HG02623 (cell line): ENCODE measurements at regions not wholly inside any gene's neighbourhood (a gene's known extent, or its start where the extent isn't known, plus 50 kb on each side); places are given as distances from the start of the nearest gene placed in this dataset.
"Not testable (repeated sequence)": the region's sequence is repeated elsewhere in the genome, so short reads cannot be mapped to it uniquely, and the experiment has no call there.

ENCODE experiments used
- ATAC-seq: cut with Tn5 transposase; IDR thresholded peaks from one replicate; pipeline ENCODE4 v1.9.1; 2021; ENCODE audit warnings: moderate library complexity; ENCODE audit not compliant: unreplicated experiment

DNA sequence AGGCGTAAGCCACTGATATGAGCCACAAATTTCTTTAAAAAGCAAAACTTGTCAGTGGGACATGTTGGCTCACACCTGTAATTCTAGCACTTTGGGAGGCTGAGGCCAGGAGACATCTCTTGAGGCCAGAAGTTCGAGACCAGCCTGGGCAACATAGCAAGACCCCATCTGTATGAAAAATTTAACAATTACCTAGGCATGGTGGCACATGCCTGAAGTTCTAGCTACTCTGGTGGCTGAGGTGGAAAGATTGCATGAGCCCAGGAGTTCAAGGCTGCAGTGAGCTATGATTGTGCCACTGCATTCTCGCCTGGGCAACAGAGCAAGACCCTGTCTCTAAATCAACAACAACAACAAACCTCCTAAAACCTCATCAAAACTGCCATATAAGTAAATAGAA lies 147.6 kb upstream of the BARHL2 start:
- no peak for ATAC-seq

DNA sequence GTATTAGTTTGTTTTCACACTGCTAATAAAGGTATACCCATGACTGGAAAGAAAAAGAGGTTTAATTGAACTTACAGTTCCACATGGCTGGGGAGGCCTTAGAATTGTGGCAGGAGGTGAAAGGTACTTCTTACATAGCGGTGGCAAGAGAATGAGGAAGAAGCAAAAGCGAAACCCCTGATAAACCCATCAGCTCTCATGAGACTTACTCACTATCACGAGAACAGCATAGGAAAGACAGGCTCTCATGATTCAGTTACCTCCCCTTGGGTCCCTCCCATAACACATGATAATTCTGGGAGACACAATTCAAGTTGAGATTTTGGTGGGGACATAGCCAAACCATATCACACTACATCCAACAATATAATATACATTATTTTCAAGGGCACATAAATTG lies 145.7 kb upstream of the BARHL2 start:
- no peak for ATAC-seq

DNA sequence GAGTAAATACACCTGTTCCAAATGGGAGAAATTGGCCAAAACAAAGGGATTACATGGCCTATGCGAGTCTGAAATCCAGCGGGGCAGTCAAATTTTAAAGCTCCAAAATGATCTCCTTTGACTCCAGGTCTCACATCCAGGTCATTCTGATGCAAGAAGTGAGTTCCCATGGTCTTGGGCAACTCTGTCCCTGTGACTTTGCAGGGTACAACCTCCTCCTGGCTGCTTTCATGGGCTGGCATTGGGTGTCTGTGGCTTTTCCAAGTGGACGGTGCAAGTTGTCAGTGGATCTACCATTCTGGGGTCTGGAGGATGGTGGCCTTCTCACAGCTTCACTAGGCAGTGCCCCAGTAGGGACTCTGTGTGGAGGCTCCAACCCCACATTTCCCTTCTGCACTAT lies 144.3 kb upstream of the BARHL2 start:
- ATAC-seq, result not testable (repeated sequence)

DNA sequence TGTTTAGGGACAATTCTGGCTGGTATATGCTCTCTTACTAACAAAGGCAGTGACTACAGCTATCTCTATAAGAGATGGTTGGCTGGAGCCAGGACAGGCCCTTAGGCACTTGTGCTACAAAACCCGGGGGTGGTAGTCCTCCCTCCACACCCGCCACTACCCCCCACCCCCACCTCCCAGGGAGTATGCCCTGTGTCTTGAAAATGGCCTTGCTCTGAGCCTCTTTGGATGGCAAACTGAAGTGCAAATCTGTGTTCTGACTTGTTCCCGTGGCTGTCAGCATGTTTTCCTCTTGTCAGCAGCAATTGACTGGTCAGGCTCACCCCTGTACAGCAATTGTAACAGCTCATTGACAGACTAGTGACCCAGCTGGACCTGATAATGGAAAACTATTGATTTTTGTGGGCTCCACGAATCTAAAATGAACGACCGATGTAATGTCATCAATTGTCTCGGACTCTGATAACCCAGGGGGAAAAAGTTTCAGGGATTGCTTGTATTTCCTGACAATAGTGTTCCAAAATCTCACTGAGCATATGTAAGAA lies 139.4 kb upstream of the BARHL2 start:
- no peak for ATAC-seq

DNA sequence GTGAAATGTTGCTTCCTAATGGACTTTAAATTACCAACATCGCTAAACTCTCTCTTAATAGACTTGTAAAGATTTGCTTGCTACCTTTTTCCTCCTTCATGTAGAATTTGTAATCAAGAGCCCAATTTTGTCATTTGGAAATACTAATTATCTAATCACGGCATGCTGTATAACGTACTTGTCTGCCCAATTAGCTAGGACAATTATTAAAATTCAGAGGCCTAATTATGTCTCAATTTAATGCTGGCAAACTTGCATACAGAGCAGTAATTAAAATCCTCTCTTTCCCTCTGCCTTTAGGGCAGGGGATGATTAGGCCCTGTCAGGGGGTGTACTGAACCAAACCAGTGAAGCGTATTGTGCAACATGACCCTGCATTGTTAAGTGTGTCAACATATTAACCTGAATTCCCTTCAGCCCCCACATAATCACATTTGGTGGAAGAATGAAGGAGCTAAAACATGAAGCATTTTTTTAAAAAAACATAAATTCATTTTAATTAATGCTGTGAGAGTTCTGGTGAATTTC lies 137.4 kb upstream of the BARHL2 start:
- ATAC-seq, result no peak

DNA sequence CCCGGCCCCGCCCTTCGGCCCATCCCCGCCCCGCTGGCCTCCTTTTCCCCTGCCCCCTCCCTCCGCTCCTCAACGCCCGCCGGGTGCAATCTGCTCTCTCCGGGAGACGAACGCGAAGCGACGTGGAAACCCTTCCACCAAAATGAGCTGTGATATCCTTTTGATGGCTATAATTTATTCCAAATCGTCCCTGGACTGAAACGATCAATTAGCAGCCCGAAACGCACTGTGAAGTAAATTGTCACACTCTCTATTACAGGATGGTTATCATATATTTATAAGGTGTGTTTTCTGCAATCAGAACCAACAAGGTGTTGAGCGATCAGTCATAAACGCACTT lies 134.6 kb upstream of the BARHL2 start:
- ATAC-seq, result no peak

DNA sequence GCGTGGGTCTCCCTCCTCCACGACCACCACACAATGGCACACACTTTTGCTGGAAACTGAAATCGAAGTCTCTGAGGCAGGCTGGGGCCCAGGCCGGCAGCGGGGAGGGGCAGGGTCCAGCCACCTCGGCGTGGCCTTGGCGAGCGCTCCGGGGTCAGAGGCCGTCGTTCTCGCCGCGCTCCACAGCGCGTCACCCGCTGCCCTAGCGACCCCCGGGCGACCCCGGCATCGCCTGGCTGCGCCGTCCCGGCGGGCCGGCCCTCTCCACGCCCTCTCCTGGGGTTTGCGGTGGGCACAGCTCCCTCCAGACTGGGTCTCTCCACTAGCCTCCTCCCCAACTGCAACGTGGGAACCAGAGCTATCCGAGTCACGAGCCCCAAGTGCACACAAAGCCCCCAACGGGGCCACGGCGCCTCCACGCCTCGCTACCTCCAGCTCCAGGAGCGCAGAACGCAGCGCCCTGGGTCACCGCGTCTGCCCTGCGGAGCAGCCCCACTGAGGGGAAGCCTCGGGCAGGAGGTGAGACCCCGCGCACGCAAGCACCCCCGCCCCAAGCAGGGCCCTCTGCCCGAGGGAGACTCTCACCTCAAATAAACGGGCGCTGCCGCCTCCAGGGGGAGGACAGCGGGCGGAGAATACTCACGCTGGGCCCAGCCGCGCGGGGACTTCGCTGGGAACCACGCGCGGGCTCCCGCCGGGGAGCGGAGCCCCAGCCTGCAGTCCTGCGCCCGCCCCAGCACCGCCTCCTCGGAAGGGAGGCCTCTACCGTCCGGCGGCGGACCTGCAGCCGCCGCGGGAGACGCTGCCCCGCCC lies 134.0 kb upstream of the BARHL2 start:
- peak; percentile 99 for ATAC-seq

DNA sequence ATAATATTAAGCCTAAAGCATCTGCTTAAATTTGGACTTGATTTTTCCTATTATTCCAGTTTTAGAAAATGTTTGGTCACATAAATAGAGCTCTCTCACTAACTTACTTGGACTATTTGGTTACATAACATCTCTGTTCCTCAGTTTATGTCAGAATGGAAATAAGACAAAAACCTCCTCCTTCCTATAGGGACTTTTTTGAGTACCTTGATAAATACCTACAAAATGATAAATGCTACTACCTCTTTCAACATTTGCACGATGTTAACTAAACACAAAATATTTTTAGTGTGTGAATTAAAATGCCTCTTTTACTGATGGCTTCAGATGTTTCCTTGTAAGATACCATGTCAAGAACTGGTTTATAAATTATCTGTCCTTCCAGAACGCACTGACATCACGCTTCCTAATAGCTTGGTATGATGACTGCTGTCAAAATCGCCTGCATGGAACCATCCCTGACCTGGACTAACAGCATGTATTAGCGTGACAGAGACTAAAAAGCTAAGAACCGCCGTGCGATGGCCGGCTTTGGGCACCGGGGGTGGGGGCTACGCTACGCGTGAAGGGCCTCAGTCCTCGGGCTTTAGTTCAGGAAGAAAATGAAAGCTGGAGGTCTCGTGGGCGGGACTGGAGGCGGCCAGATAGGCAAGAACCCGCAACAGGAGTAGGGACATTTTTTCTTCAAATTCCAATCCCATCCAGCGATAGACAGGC lies 133.2 kb upstream of the BARHL2 start:
- no peak for ATAC-seq

DNA sequence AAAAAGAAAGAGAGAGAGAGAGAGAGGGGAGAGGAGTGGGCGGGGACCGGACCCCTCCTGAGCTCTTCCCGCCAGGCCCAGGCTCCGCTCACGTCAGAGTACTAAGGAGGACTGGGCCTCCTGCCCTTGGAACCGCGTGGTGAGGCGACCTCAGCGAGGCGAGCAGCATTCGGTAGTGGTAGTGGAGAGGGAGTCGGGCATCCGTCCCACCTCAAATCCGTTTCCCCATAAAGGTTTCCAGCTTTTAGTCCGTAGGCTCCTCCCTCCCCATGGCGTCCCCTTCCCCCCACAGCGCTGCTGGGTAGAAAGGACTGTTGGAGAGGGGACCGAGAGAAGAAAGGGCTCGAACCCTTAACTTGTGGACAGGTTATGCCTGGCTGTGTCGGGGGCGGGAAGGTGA lies 124.4 kb upstream of the BARHL2 start:
- ATAC-seq, result no peak

DNA sequence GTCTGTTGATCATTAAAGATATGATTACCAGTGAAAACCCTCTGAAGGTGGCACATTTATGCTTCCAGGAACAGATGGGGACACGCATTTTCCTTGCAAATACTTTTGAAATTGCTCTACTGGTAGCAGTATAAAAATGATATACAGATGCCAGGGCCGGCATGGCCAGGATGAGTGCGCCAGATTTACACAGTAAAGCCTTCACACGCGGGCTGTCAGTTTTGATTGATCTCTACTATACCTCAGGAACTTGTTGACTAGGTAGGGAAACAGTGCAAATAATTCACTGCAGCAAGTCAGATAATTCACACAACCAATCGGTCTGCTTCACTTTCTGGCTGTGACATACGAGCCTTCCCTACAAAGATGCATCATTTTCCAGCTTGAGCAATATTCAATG lies 123.2 kb upstream of the BARHL2 start:
- ATAC-seq, result no peak

DNA sequence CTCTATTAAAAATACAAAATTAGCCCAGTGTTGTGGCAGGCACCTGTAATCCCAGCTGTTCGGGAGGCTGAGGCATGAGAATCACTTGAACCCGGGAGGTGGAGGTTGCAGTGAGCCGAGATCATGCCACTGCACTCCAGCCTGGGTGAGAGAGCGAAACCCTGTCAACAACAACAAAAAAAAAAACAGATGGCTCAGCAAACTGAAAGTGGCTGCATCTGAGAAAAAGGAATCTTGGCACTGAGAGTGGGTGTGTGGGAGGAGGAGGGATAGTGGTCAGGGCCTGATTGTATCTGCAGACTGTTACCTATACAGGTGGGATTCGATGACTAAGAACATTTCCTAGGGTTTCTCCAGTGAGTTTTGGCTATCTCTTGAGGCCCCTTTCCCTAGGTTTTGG lies 122.2 kb upstream of the BARHL2 start:
- ATAC-seq, result no peak

DNA sequence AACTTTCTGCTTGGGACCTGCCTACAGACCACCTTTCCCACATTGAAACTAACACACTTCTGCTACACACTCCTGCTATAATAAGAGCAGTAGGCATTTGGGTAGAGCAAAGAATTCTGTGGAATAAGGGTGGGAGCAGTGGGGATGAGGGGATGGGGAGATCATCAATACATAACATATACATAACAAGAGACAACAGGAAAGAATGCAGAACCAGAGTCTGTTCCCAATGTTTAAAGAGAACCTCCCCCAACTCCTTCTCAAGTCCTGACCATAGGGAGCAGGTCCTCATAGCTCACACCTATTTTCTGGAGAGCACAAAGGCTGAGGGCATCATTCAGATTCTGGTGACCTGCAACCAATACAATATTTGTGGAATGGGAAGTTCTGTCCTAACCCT lies 121.6 kb upstream of the BARHL2 start:
- no peak for ATAC-seq

DNA sequence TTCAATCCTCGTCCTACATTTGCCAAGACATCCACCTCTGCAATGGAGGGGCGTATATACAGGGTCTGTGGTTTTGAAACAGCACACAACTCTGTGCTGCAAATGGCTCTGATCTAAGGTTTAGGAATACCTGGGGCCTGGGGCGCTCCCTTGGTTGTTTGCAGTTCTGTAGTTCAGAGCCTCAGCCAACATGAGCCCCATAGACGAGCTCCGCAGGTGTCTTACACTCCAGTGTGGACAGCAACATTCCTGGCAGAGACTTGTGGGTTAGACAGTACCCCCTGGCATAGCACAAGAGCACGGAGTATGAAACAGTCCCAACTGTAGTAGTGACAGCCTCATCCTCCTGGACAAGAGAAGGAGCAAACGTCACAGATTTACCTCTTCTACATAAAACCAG lies 120.3 kb upstream of the BARHL2 start:
- ATAC-seq, result no peak

DNA sequence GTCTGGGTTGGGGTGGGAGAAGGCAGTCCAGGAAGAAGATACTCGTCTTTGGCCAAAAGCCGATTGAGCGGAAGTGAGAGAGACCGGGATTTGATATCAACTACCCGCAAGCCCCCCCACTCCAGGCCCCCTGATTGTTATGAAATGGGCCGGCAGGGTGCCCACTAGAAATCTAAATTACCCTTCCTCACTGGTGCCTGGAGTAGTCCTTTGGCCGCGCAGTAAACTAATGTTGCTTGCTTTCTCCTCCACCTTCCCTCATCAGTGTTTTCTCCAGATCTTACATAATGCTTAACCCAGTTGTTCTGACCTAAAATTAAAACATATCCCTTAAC lies 119.2 kb upstream of the BARHL2 start:
- ATAC-seq, result no peak

DNA sequence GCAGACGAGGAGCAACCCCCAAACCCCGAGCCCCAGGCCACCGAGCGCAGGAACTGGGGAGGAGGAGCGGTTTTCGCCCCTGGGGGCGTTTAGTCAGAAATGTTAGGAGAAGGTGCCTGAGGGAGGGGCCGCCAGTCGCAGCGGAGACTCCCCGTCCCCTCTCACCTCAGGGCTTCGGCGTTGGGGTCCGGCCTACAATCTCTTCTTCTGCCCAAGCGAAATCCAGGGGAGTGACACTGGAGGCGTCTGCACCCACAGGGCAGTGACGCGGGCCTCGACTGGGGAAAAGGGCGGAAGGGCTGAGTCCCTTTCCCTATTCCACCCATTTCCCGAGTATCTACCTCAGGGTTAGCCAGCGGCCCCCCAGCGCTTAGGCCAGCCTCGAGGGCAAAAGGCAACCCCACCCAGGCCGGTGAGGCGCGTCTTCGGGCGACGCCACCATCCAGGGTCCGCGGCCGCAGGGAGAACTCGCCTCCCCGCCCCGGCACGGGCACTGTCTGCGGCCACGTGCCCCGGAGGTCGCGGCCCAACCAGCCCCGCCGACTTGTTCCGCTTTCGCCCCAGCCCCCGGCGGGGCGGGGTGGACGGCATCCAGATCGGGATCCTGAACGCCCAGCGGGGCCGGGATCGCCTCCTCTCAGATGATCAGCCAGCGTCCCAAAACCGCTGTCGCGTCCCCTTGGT lies 118.7 kb upstream of the BARHL2 start:
- no peak for ATAC-seq

DNA sequence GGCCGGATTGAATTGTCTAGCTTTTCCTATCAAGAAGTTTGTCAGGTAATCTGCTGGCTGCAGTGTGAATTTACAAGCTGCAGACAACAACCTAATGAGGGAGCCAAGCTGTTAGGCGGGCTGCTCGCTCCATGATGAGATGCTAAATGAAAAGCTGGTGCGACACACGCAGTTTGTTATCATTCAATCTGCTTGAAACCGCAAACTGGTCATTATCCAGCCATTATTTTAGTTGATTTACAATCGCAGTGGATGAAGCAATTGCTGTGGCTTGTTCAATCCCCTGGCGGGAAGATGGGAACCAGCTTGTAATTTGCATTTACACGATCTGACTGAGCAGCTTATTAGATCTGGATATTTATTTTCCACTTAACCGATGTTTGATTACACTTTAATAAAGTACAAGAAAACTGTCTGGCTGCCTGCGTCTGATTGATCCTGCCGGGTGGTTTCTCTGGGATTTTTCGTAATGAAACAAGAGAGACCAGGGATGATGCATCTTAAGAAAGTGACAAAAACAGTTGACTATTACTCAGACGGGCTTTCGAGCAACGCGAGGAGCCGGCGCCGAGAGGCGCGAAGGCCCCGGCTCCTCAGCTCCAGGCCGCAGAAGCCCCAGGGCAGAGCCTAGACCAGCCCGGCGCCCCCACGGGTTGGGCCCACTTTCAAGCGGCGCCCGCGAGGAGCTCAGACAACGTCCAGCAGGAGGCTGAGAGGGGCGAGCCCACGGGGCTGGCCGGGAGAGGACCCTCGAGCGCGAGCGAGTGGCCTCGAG lies 118.0 kb upstream of the BARHL2 start:
- ATAC-seq, result no peak

DNA sequence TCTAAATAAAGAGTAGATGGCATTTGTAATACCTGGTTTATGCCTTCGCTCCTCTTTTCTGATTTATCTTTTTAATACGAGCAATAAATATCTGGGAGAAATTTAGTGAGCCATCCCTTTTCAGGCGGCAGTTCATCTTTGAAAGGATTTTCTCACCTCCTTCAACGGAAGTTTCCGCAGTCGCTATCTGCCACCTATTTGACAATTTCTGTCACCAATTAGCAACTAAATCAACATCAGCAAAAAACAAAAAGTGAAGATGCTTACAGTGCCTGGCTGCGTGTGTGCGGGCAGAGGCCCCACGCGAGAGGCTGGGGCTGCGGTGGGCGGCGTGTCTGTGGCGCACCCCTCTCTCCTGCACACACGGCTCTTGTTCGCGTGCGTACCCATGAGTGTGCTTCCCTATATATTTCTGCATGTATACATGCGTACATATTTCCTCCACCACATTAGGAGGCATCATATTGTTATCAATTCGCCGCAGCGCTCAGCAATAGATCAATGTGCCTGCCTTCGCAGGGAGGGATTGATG lies 117.3 kb upstream of the BARHL2 start:
- ATAC-seq, result no peak

DNA sequence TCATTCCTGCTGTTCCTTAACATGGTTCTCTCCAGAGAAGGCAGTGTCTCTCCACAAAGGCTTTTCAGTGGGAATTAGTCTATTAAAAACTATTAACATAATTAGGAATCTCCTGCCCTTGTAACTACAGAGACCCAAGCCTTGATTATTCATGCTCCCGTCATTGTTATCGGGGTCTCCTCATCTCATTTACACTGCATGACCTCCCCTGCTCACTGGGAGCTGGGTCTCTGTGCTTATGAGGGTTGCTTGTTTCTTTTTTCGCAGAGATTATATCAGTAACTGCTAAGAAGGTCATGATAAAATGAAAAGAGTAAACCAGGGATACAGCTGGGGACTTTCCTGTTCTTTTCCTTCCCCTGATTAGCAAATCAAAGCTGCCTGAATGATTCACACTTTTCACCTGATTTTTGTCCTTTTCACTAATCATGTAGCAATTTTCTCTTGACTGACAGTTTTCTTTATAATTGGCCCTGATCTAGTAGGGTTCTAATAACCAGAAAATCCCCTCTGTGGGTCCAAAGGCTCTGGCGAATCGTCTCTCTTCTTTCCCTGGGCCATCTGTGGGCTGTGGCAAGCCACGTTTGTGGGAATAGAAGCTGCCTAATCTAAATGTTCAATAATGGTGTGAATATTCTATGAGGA lies 116.5 kb upstream of the BARHL2 start:
- no peak for ATAC-seq

DNA sequence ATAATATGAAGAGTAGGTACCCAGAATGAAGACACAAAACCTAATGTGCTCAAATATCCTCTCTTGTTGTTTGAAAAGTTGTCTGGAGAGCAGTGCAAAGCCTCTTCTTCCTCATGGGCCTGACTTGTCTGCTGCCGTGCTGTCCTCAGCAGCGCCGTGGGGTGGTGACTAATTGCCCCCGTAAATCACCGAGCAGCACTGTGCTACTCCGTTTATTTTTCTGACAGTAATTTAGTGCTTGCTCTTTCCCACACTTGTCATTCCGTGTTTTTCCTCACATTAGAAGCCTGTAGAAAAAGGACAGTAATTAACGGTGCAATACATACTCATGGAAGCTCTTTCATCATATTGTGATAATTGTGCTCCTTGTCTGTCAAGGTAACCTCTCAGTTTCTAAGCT lies 114.8 kb upstream of the BARHL2 start:
- ATAC-seq, result no peak

DNA sequence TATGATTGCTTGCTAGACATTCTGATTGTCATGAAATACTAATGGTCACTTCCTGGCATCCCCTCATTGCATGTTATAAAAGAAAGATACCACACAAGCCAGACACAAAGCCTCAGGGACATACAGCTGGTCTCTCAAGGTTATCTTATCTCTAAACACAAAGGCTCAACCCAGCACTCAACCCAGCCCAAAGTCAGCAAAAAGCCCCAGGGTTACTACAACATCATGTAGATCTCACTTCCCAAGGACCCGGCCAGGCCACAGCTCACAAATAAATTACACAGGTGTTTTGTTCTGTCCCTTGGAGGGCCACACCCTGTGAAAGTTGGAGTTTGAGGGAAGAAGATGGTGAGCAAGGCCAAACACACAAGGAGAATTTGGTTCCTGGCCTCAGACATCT lies 109.7 kb upstream of the BARHL2 start:
- no peak for ATAC-seq
